ENCODE measurements at regions not wholly inside any gene's neighbourhood (a gene's known extent, or its start where the extent isn't known, plus 50 kb on each side); places are given as distances from the start of the nearest gene placed in this dataset.

DNA sequence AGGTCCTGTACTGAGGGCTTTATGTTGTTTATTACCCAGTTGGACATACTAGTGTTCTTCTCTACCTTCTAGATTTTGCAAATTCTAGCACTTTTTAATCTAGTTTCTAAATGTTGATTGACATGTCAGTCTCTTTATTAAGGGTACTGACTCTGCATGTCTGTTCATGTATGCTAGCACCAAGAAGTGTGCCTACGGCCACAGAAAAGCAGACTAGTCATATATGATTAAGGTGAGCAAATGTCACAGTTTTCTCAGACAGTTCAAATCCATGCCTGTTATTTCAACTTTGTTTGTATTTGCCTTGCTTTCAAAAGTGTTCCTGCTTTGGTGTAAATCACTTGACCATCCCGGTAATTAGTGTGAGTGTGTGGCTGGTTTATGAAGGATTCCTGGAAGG, 145.0 kb upstream of the DSEL start:
- ChIA-PET CTCF (no interaction called here), POLR2A (interaction anchor here (0.5 kb wide), 1 partner anchor 1803 kb away, joined by 3 read pairs; no protein-coding TSS in a partner anchor)
- Histone ChIP-seq H3K36me3 (ENCODE audit: control insufficient read depth, insufficient read depth, low read length) (no peaks in the 10 kb centered on the region), H3K4me1 (ENCODE audit: control insufficient read depth, insufficient read depth, low read length) (no peaks in the 10 kb centered on the region), H3K9me3 (ENCODE audit: control insufficient read depth, insufficient read depth, low read depth, low read length) (no peaks in the 10 kb centered on the region), H3K4me3 (ENCODE audit: low read depth in 2 of 2, low read length in 2 of 2) (no peak overlapping the region), H3K27ac (ENCODE audit: low read length) (no peak overlapping the region), H3K27me3 (ENCODE audit: control insufficient read depth, insufficient read depth, low read length) (no peaks in the 10 kb centered on the region)
- no peak for ATAC-seq
- no peak for DNase-seq (ENCODE audit: low read depth, low spot score)
- TF ChIP-seq, protein P1, sequence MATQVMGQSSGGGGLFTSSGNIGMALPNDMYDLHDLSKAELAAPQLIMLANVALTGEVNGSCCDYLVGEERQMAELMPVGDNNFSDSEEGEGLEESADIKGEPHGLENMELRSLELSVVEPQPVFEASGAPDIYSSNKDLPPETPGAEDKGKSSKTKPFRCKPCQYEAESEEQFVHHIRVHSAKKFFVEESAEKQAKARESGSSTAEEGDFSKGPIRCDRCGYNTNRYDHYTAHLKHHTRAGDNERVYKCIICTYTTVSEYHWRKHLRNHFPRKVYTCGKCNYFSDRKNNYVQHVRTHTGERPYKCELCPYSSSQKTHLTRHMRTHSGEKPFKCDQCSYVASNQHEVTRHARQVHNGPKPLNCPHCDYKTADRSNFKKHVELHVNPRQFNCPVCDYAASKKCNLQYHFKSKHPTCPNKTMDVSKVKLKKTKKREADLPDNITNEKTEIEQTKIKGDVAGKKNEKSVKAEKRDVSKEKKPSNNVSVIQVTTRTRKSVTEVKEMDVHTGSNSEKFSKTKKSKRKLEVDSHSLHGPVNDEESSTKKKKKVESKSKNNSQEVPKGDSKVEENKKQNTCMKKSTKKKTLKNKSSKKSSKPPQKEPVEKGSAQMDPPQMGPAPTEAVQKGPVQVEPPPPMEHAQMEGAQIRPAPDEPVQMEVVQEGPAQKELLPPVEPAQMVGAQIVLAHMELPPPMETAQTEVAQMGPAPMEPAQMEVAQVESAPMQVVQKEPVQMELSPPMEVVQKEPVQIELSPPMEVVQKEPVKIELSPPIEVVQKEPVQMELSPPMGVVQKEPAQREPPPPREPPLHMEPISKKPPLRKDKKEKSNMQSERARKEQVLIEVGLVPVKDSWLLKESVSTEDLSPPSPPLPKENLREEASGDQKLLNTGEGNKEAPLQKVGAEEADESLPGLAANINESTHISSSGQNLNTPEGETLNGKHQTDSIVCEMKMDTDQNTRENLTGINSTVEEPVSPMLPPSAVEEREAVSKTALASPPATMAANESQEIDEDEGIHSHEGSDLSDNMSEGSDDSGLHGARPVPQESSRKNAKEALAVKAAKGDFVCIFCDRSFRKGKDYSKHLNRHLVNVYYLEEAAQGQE (IDR thresholded peaks at IDR 0.05; ENCODE audit: insufficient read depth in 1 of 2, low read depth in 2 of 2, low read length in 1 of 2): no peak
- TF ChIP-seq SIN3A (IDR thresholded peaks at IDR 0.05; ENCODE audit: borderline replicate concordance, insufficient read depth, low read depth, low read length): no peak
- TF ChIP-seq, protein P2, sequence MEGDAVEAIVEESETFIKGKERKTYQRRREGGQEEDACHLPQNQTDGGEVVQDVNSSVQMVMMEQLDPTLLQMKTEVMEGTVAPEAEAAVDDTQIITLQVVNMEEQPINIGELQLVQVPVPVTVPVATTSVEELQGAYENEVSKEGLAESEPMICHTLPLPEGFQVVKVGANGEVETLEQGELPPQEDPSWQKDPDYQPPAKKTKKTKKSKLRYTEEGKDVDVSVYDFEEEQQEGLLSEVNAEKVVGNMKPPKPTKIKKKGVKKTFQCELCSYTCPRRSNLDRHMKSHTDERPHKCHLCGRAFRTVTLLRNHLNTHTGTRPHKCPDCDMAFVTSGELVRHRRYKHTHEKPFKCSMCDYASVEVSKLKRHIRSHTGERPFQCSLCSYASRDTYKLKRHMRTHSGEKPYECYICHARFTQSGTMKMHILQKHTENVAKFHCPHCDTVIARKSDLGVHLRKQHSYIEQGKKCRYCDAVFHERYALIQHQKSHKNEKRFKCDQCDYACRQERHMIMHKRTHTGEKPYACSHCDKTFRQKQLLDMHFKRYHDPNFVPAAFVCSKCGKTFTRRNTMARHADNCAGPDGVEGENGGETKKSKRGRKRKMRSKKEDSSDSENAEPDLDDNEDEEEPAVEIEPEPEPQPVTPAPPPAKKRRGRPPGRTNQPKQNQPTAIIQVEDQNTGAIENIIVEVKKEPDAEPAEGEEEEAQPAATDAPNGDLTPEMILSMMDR (IDR thresholded peaks at IDR 0.05): no peak
- no peak for TF ChIP-seq TCF7L2 (IDR thresholded peaks at IDR 0.05; ENCODE audit: low read depth, low read length)
- no peak for TF ChIP-seq POLR2AphosphoS5 (IDR thresholded peaks at IDR 0.05; ENCODE audit: low read depth, low read length)
- in situ Hi-C loops (cut with HindIII; ENCODE audit: low pct_unique_long_range_greater_than_20kb, low sequenced_read_pairs): no loop called here
- intact Hi-C loops (cut with micrococcal nuclease; ENCODE audit: unreplicated experiment): no loop called here
- BruUV-seq (replicated peaks): no TSS peak

DNA sequence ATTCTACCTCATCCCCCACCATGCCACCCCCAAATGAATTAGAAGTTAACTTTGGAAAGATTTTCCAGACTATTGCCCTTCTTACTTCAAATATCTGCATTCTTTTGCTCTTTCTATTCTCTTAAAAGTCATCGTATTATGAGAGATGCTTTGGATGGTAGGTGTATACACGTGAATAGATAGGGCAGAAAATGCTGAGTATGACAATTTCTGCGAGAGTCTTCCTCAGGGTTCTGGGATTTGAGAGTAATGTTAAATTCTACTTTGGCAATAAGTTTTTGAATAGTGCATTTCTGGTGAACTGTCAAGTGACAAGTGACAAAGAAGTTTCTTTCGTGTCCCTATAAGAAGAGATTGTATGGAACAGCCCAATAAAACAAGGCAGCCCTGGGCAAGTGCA, 137.6 kb upstream of the DSEL start:
- intact Hi-C loops (cut with micrococcal nuclease; ENCODE audit: unreplicated experiment): no loop called here
- in situ Hi-C loops (cut with HindIII; ENCODE audit: low pct_unique_long_range_greater_than_20kb, low sequenced_read_pairs): no loop called here

More for the DNA sequence above, 137.6 kb upstream of the DSEL start:
- H3K4me3 ChIP-seq (ENCODE audit: low read depth in 2 of 2, low read length in 2 of 2): no peak overlapping the region
- TF ChIP-seq, protein P2 (IDR thresholded peaks at IDR 0.05): no peak
- no peak for TF ChIP-seq SIN3A (IDR thresholded peaks at IDR 0.05; ENCODE audit: borderline replicate concordance, insufficient read depth, low read depth, low read length)
- TF ChIP-seq TCF7L2 (IDR thresholded peaks at IDR 0.05; ENCODE audit: low read depth, low read length): no peak
- TF ChIP-seq POLR2AphosphoS5 (IDR thresholded peaks at IDR 0.05; ENCODE audit: low read depth, low read length): no peak
- TF ChIP-seq, protein P1 (IDR thresholded peaks at IDR 0.05; ENCODE audit: insufficient read depth in 1 of 2, low read depth in 2 of 2, low read length in 1 of 2): no peak
- H3K27ac ChIP-seq (ENCODE audit: low read length): no peak overlapping the region
- H3K36me3 ChIP-seq (ENCODE audit: control insufficient read depth, insufficient read depth, low read length): no peaks in the 10 kb centered on the region
- H3K4me1 ChIP-seq (ENCODE audit: control insufficient read depth, insufficient read depth, low read length): no peaks in the 10 kb centered on the region
- no peaks in the 10 kb centered on the region for H3K9me3 ChIP-seq (ENCODE audit: control insufficient read depth, insufficient read depth, low read depth, low read length)
- BruUV-seq (replicated peaks): no TSS peak
- no peaks in the 10 kb centered on the region for H3K27me3 ChIP-seq (ENCODE audit: control insufficient read depth, insufficient read depth, low read length)
- ATAC-seq (no peak), DNase-seq (ENCODE audit: low read depth, low spot score) (no peak)
- ChIA-PET POLR2A (no interaction called here), CTCF (no interaction called here)
